SK-N-SH treated with all-trans-retinoic acid at 6 μM for 48 hours (cell line): ENCODE measurements at regions not wholly inside any gene's neighbourhood (a gene's known extent, or its start where the extent isn't known, plus 50 kb on each side); places are given as distances from the start of the nearest gene placed in this dataset.

Source experiments
- ATAC-seq: fragments of 200-7000 bp; cut with Tn5 transposase; 3 replicates; pipeline ENCODE4 v1.9.1; 2020; ENCODE audit warnings: mild to moderate bottlenecking, moderate library complexity
- ESRRG ChIP-seq: fragments of 250-450 bp; sonication (Bioruptor Pico); IDR thresholded peaks from 2 replicates; pipeline ENCODE4 v1.6.1; 2021; ENCODE audit warnings: mild to moderate bottlenecking
- ISL1 ChIP-seq: fragments of 250-450 bp; sonication (Bioruptor Pico); IDR thresholded peaks from 2 replicates; pipeline ENCODE4 v2.1.2; 2022; ENCODE audit warnings: mild to moderate bottlenecking, moderate library complexity
- OSR1 ChIP-seq: fragments of 250-450 bp; sonication (Bioruptor Pico); IDR thresholded peaks from 2 replicates; pipeline ENCODE4 v1.8.0; 2022; ENCODE audit warnings: moderate library complexity, mild to moderate bottlenecking, inconsistent platforms
- PPARA ChIP-seq: fragments of 250-450 bp; sonication (Bioruptor Pico); IDR thresholded peaks from 2 replicates; pipeline ENCODE4 v1.5.0; 2020; ENCODE audit warnings: mild to moderate bottlenecking, borderline replicate concordance
- RARB ChIP-seq: fragments of 250-450 bp; sonication (Bioruptor Pico); IDR thresholded peaks from 2 replicates; pipeline ENCODE4 v1.8.0; 2021; ENCODE audit warnings: mild to moderate bottlenecking, moderate library complexity
- SNAI2 ChIP-seq: fragments of 250-450 bp; sonication (Bioruptor Pico); IDR thresholded peaks from 2 replicates; pipeline ENCODE4 v1.5.0; 2020; ENCODE audit warnings: mild to moderate bottlenecking, moderate library complexity
- TCF4 ChIP-seq: fragments of 250-450 bp; sonication (Bioruptor Pico); IDR thresholded peaks from 2 replicates; pipeline ENCODE4 v1.8.0; 2021; ENCODE audit warnings: mild to moderate bottlenecking, moderate library complexity, borderline replicate concordance
- ZC3H10 ChIP-seq: fragments of 250-450 bp; sonication (Bioruptor Pico); IDR thresholded peaks from 2 replicates; pipeline ENCODE4 v1.5.1; 2021; ENCODE audit warnings: mild to moderate bottlenecking, moderate library complexity
- ZFP3 ChIP-seq: fragments of 250-450 bp; sonication (Bioruptor Pico); IDR thresholded peaks from 2 replicates; pipeline ENCODE4 v1.5.0; 2020; ENCODE audit warnings: mild to moderate bottlenecking, moderate library complexity
- ZFP30 ChIP-seq: fragments of 450-650 bp; formaldehyde crosslinking; IDR thresholded peaks from 2 replicates; pipeline ENCODE4 v1.5.0; 2022; ENCODE audit warnings: mild to moderate bottlenecking, moderate library complexity
- ZNF565 ChIP-seq: fragments of 450-650 bp; formaldehyde crosslinking; conservative IDR thresholded peaks from 2 replicates; pipeline ENCODE4 v1.5.0; 2020; ENCODE audit warnings: low read depth, mild to moderate bottlenecking, moderate library complexity
- TF ChIP-seq, protein P1 (sequence below): fragments of 250-450 bp; sonication (Bioruptor Pico); IDR thresholded peaks from 2 replicates; pipeline ENCODE4 v1.5.1; 2021; ENCODE audit warnings: mild to moderate bottlenecking, moderate library complexity
- TF ChIP-seq, protein P2 (sequence below): fragments of 250-450 bp; sonication (Bioruptor Pico); IDR thresholded peaks from 2 replicates; pipeline ENCODE4 v1.8.0; 2020; ENCODE audit warnings: mild to moderate bottlenecking, moderate library complexity, borderline replicate concordance
- TF ChIP-seq, protein P3 (sequence below): fragments of 250-450 bp; sonication (Bioruptor Pico); IDR thresholded peaks from 2 replicates; pipeline ENCODE4 v1.5.1; 2020; ENCODE audit warnings: low read depth, mild to moderate bottlenecking, moderate library complexity
- TF ChIP-seq, protein P4 (sequence below): fragments of 250-450 bp; sonication (Bioruptor Pico); IDR thresholded peaks from 2 replicates; pipeline ENCODE4 v1.8.0; 2021; ENCODE audit warnings: low read depth, mild to moderate bottlenecking, moderate library complexity, borderline replicate concordance
- TF ChIP-seq, protein P5 (sequence below): fragments of 250-450 bp; sonication (Bioruptor Pico); IDR thresholded peaks from 2 replicates; pipeline ENCODE4 v1.5.0; 2020; ENCODE audit warnings: mild to moderate bottlenecking, moderate library complexity

DNA sequence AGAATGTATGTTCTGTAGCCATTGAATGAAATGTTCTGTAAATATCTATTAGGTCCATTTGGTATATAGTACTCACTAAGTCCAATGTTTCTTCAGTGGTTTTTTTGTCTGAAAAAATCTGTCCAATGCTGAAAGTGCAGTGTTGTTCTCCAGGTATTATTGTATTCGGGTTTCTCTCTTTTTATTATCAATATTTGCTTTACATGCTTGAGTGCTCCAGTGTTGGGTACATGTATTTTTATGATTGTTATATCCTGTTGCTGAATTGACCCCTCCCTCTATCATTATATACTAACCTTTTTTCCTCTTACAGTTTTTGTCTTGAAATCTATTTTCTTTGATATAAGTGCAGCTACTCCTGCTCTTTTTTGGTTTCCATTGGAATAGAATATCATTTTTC lies 382.2 kb downstream of the CCER1 start:
- TF ChIP-seq, protein P1, sequence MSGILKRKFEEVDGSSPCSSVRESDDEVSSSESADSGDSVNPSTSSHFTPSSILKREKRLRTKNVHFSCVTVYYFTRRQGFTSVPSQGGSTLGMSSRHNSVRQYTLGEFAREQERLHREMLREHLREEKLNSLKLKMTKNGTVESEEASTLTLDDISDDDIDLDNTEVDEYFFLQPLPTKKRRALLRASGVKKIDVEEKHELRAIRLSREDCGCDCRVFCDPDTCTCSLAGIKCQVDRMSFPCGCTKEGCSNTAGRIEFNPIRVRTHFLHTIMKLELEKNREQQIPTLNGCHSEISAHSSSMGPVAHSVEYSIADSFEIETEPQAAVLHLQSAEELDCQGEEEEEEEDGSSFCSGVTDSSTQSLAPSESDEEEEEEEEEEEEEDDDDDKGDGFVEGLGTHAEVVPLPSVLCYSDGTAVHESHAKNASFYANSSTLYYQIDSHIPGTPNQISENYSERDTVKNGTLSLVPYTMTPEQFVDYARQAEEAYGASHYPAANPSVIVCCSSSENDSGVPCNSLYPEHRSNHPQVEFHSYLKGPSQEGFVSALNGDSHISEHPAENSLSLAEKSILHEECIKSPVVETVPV (CRISPR knock-in tag): no peak
- TF ChIP-seq PPARA (CRISPR knock-in tag): no peak
- ATAC-seq: no peak

DNA sequence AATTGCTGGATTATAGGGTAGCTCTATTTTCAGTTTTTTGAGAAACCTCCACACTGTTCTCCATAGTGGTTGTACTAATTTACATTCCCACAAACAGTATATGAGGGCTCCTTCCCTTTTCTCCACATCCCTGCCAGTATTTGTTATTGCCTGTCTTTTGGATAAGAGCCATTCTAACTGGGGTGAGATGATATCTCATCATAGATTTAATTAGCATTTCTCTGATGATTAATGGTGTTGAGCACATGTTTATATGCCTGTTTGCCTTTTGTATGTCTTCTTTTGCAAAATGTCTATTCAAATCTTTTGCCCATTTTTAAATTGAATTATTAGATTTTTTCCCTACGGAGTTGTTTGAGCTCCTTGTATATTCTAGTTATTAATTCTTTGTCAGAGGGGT lies 385.3 kb downstream of the CCER1 start:
- TF ChIP-seq TCF4 (CRISPR knock-in tag): peak; percentile 40
- TF ChIP-seq ZC3H10 (CRISPR knock-in tag): no peak
- TF ChIP-seq ZFP30 (CRISPR knock-in tag): no peak
- TF ChIP-seq ISL1: peak; percentile 27; the same call in 1 of the 2 replicates
- TF ChIP-seq, protein P1 (CRISPR knock-in tag): no peak
- no peak for TF ChIP-seq PPARA (CRISPR knock-in tag)
- TF ChIP-seq ZNF565: no peak
- TF ChIP-seq, protein P2, sequence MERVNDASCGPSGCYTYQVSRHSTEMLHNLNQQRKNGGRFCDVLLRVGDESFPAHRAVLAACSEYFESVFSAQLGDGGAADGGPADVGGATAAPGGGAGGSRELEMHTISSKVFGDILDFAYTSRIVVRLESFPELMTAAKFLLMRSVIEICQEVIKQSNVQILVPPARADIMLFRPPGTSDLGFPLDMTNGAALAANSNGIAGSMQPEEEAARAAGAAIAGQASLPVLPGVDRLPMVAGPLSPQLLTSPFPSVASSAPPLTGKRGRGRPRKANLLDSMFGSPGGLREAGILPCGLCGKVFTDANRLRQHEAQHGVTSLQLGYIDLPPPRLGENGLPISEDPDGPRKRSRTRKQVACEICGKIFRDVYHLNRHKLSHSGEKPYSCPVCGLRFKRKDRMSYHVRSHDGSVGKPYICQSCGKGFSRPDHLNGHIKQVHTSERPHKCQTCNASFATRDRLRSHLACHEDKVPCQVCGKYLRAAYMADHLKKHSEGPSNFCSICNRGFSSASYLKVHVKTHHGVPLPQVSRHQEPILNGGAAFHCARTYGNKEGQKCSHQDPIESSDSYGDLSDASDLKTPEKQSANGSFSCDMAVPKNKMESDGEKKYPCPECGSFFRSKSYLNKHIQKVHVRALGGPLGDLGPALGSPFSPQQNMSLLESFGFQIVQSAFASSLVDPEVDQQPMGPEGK (CRISPR knock-in tag): no peak
- TF ChIP-seq, protein P3, sequence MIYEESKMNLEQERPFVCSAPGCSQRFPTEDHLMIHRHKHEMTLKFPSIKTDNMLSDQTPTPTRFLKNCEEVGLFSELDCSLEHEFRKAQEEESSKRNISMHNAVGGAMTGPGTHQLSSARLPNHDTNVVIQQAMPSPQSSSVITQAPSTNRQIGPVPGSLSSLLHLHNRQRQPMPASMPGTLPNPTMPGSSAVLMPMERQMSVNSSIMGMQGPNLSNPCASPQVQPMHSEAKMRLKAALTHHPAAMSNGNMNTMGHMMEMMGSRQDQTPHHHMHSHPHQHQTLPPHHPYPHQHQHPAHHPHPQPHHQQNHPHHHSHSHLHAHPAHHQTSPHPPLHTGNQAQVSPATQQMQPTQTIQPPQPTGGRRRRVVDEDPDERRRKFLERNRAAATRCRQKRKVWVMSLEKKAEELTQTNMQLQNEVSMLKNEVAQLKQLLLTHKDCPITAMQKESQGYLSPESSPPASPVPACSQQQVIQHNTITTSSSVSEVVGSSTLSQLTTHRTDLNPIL (CRISPR knock-in tag): no peak
- TF ChIP-seq, all 23 proteins: peak for 2
- no peak for ATAC-seq

DNA sequence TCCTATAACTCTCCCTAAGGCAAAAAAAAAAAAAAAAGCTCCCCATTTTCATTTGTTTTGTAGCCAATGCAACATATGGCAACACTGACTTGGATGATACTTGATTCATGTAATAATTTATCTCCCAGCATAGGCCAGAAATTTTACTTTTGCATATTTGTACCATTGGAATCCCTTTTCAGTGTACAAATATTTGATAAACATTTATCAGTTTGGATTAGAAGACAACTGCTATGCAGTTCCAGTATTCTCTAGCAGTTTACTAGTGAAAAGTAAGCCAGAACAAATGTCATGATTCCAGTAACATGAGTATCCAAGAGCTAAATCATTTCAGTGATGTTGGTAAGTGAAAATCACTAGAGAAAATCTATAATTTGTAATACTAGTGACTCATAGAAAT lies 392.3 kb downstream of the CCER1 start:
- ATAC-seq: no peak
- TF ChIP-seq ZC3H10 (CRISPR knock-in tag) (no peak), ZNF565 (no peak), TCF4 (CRISPR knock-in tag) (no peak), ESRRG (CRISPR knock-in tag) (no peak), ZFP3 (CRISPR knock-in tag) (no peak), PPARA (CRISPR knock-in tag) (no peak), ISL1 (no peak), SNAI2 (no peak), OSR1 (CRISPR knock-in tag) (no peak), RARB (CRISPR knock-in tag) (no peak)
- TF ChIP-seq, protein P2 (CRISPR knock-in tag): no peak
- TF ChIP-seq, protein P4, sequence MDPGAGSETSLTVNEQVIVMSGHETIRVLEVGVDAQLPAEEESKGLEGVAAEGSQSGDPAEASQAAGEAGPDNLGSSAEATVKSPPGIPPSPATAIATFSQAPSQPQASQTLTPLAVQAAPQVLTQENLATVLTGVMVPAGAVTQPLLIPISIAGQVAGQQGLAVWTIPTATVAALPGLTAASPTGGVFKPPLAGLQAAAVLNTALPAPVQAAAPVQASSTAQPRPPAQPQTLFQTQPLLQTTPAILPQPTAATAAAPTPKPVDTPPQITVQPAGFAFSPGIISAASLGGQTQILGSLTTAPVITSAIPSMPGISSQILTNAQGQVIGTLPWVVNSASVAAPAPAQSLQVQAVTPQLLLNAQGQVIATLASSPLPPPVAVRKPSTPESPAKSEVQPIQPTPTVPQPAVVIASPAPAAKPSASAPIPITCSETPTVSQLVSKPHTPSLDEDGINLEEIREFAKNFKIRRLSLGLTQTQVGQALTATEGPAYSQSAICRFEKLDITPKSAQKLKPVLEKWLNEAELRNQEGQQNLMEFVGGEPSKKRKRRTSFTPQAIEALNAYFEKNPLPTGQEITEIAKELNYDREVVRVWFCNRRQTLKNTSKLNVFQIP (CRISPR knock-in tag): no peak
- TF ChIP-seq, protein P1 (CRISPR knock-in tag): no peak
- TF ChIP-seq, protein P5, sequence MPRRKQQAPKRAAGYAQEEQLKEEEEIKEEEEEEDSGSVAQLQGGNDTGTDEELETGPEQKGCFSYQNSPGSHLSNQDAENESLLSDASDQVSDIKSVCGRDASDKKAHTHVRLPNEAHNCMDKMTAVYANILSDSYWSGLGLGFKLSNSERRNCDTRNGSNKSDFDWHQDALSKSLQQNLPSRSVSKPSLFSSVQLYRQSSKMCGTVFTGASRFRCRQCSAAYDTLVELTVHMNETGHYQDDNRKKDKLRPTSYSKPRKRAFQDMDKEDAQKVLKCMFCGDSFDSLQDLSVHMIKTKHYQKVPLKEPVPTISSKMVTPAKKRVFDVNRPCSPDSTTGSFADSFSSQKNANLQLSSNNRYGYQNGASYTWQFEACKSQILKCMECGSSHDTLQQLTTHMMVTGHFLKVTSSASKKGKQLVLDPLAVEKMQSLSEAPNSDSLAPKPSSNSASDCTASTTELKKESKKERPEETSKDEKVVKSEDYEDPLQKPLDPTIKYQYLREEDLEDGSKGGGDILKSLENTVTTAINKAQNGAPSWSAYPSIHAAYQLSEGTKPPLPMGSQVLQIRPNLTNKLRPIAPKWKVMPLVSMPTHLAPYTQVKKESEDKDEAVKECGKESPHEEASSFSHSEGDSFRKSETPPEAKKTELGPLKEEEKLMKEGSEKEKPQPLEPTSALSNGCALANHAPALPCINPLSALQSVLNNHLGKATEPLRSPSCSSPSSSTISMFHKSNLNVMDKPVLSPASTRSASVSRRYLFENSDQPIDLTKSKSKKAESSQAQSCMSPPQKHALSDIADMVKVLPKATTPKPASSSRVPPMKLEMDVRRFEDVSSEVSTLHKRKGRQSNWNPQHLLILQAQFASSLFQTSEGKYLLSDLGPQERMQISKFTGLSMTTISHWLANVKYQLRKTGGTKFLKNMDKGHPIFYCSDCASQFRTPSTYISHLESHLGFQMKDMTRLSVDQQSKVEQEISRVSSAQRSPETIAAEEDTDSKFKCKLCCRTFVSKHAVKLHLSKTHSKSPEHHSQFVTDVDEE (CRISPR knock-in tag): no peak
- TF ChIP-seq, all 23 proteins: peak for 0
